GM23338 (cell line): ENCODE measurements at regions not wholly inside any gene's neighbourhood (a gene's known extent, or its start where the extent isn't known, plus 50 kb on each side); places are given as distances from the start of the nearest gene placed in this dataset.

Experiments used
- ATAC-seq: fragments of 200-7000 bp; cut with Tn5 transposase; 3 replicates; pipeline ENCODE4 v1.9.1; 2020
- DNase-seq: peaks from one replicate; pipeline ENCODE4 v3.0.0-alpha.2; 2015; ENCODE audit warnings: low spot score
- H2AFZ ChIP-seq: fragments of 200-600 bp; sonication (generic); 2 replicates; pipeline ENCODE4 v1.8.0; 2016; ENCODE audit warnings: antibody characterized with exemption, mild to moderate bottlenecking, moderate library complexity
- H3F3A ChIP-seq: fragments of 200-600 bp; sonication (generic); replicated peaks from 2 replicates; pipeline ENCODE4 v1.8.0; 2017; ENCODE audit warnings: antibody characterized with exemption, mixed run types, low read depth
- H3K27ac ChIP-seq: fragments of 200-600 bp; sonication (generic); 2 replicates; pipeline ENCODE4 v1.6.1; 2016; ENCODE audit warnings: low read depth
- H3K27me3 ChIP-seq: fragments of 200-600 bp; sonication (generic); 2 replicates; pipeline ENCODE4 v1.8.0; 2016; ENCODE audit warnings: mild to moderate bottlenecking, mixed run types, moderate library complexity; ENCODE audit not compliant: insufficient read depth
- H3K36me3 ChIP-seq: fragments of 200-600 bp; sonication (generic); 2 replicates; pipeline ENCODE4 v1.8.0; 2016; ENCODE audit warnings: mild to moderate bottlenecking; ENCODE audit not compliant: insufficient read depth
- H3K4me1 ChIP-seq: fragments of 200-600 bp; sonication (generic); 2 replicates; pipeline ENCODE4 v1.8.0; 2016; ENCODE audit warnings: mild to moderate bottlenecking, moderate library complexity; ENCODE audit not compliant: insufficient read depth
- H3K4me2 ChIP-seq: fragments of 200-600 bp; sonication (generic); 2 replicates; pipeline ENCODE4 v1.7.1; 2017; ENCODE audit warnings: mixed run types
- H3K4me3 ChIP-seq: fragments of 200-600 bp; sonication (generic); 2 replicates; pipeline ENCODE4 v1.6.1; 2016; ENCODE audit warnings: mixed run types
- H3K79me2 ChIP-seq: fragments of 200-600 bp; sonication (generic); replicated peaks from 2 replicates; pipeline ENCODE4 v1.8.0; 2017; ENCODE audit warnings: mild to moderate bottlenecking; ENCODE audit not compliant: insufficient read depth
- H3K9me2 ChIP-seq: fragments of 200-600 bp; sonication (generic); 2 replicates; pipeline ENCODE4 v1.8.0; 2017; ENCODE audit not compliant: insufficient read depth
- H4K20me1 ChIP-seq: fragments of 200-600 bp; sonication (generic); replicated peaks from 2 replicates; pipeline ENCODE4 v1.8.0; 2017; ENCODE audit warnings: mild to moderate bottlenecking; ENCODE audit not compliant: insufficient read depth
- H3K27ac Mint-ChIP-seq: 2 replicates; pipeline ENCODE4 v1.8.0; 2020; ENCODE audit warnings: inconsistent platforms, mild to moderate bottlenecking, moderate library complexity, mixed read lengths
- H3K27me3 Mint-ChIP-seq: 3 replicates; pipeline ENCODE4 v1.8.0; 2022; ENCODE audit warnings: low read depth, mild to moderate bottlenecking, moderate library complexity, mixed read lengths, inconsistent platforms; ENCODE audit not compliant: insufficient read depth, poor library complexity
- H3K36me3 Mint-ChIP-seq: 3 replicates; pipeline ENCODE4 v1.8.0; 2021; ENCODE audit warnings: low read depth, mild to moderate bottlenecking, inconsistent platforms, moderate library complexity, mixed read lengths
- H3K4me1 Mint-ChIP-seq: 3 replicates; pipeline ENCODE4 v1.8.0; 2020; ENCODE audit warnings: mild to moderate bottlenecking, inconsistent platforms, mixed read lengths
- H3K4me3 Mint-ChIP-seq: 3 replicates; pipeline ENCODE4 v1.8.0; 2021; ENCODE audit warnings: moderate library complexity, mild to moderate bottlenecking, inconsistent platforms, mixed read lengths
- H3K9me3 Mint-ChIP-seq: 3 replicates; pipeline ENCODE4 v1.8.0; 2020; ENCODE audit warnings: moderate library complexity, mild to moderate bottlenecking, inconsistent platforms, mixed read lengths
- CREB1 ChIP-seq: fragments of 250-450 bp; sonication (Bioruptor Pico); IDR thresholded peaks from 2 replicates; pipeline ENCODE4 v1.5.0; 2020; ENCODE audit warnings: low read depth, mild to moderate bottlenecking, moderate library complexity
- CTCF ChIP-seq, 2 experiments: fragments of 200-600 bp in 1 of 2; sonication (generic) in 1 of 2; conservative IDR thresholded peaks; 2 replicates each; pipeline versions ENCODE4 v1.5.1 to v1.6.1; 2016 to 2017; ENCODE audit warnings: antibody characterized with exemption in 2 of 2, low read depth in 2 of 2, mild to moderate bottlenecking in 2 of 2, moderate library complexity in 1 of 2
- ETS1 ChIP-seq: IDR thresholded peaks from 2 replicates; pipeline ENCODE4 v1.6.1; 2016; ENCODE audit warnings: antibody characterized with exemption
- EZH2 ChIP-seq: fragments of 200-600 bp; sonication (generic); IDR thresholded peaks from one replicate; pipeline ENCODE4 v1.8.0; 2017; ENCODE audit warnings: antibody characterized with exemption, mild to moderate bottlenecking, low read depth; ENCODE audit not compliant: unreplicated experiment
- EZH2phosphoT487 ChIP-seq: fragments of 200-600 bp; sonication (generic); IDR thresholded peaks from one replicate; pipeline ENCODE4 v1.8.1; 2018; ENCODE audit warnings: antibody characterized with exemption; ENCODE audit not compliant: unreplicated experiment
- JUNB ChIP-seq: IDR thresholded peaks from one replicate; pipeline ENCODE4 v1.6.1; 2016; ENCODE audit warnings: antibody characterized with exemption; ENCODE audit not compliant: unreplicated experiment
- NANOG ChIP-seq: IDR thresholded peaks from 2 replicates; pipeline ENCODE4 v1.6.1; 2016; ENCODE audit warnings: antibody characterized with exemption, borderline replicate concordance
- POLR2AphosphoS5 ChIP-seq: IDR thresholded peaks from 2 replicates; pipeline ENCODE4 v1.6.1; 2016; ENCODE audit warnings: antibody characterized with exemption, low read depth
- REST ChIP-seq: IDR thresholded peaks from one replicate; pipeline ENCODE4 v1.6.1; 2018; ENCODE audit warnings: antibody characterized with exemption; ENCODE audit not compliant: unreplicated experiment
- STAT1 ChIP-seq: IDR thresholded peaks from one replicate; pipeline ENCODE4 v1.6.1; 2016; ENCODE audit warnings: antibody characterized with exemption; ENCODE audit not compliant: unreplicated experiment
- ZNF114 ChIP-seq: fragments of 250-450 bp; sonication (Bioruptor Pico); IDR thresholded peaks from 2 replicates; pipeline ENCODE4 v1.5.0; 2020; ENCODE audit warnings: mild to moderate bottlenecking, moderate library complexity
- ZNF331 ChIP-seq: fragments of 250-450 bp; sonication (Bioruptor Pico); IDR thresholded peaks from 2 replicates; pipeline ENCODE4 v1.5.0; 2020; ENCODE audit warnings: low read depth, mild to moderate bottlenecking, moderate library complexity
- TF ChIP-seq, protein P1 (sequence below): fragments of 250-450 bp; sonication (Bioruptor Pico); IDR thresholded peaks from 2 replicates; pipeline ENCODE4 v1.5.0; 2020; ENCODE audit warnings: mild to moderate bottlenecking, moderate library complexity

GRCh38 chr7:152949253-152949652, 189.7 kb downstream of the ACTR3B start:
- no peaks in the 10 kb centered on the region for H3K27me3 ChIP-seq
- H4K20me1 ChIP-seq = no peaks in the 10 kb centered on the region
- TF ChIP-seq POLR2AphosphoS5 = no peak
- no peak for TF ChIP-seq REST
- TF ChIP-seq EZH2phosphoT487 = no peak
- no peak for TF ChIP-seq ZNF114 (CRISPR knock-in tag)
- TF ChIP-seq, protein P1, sequence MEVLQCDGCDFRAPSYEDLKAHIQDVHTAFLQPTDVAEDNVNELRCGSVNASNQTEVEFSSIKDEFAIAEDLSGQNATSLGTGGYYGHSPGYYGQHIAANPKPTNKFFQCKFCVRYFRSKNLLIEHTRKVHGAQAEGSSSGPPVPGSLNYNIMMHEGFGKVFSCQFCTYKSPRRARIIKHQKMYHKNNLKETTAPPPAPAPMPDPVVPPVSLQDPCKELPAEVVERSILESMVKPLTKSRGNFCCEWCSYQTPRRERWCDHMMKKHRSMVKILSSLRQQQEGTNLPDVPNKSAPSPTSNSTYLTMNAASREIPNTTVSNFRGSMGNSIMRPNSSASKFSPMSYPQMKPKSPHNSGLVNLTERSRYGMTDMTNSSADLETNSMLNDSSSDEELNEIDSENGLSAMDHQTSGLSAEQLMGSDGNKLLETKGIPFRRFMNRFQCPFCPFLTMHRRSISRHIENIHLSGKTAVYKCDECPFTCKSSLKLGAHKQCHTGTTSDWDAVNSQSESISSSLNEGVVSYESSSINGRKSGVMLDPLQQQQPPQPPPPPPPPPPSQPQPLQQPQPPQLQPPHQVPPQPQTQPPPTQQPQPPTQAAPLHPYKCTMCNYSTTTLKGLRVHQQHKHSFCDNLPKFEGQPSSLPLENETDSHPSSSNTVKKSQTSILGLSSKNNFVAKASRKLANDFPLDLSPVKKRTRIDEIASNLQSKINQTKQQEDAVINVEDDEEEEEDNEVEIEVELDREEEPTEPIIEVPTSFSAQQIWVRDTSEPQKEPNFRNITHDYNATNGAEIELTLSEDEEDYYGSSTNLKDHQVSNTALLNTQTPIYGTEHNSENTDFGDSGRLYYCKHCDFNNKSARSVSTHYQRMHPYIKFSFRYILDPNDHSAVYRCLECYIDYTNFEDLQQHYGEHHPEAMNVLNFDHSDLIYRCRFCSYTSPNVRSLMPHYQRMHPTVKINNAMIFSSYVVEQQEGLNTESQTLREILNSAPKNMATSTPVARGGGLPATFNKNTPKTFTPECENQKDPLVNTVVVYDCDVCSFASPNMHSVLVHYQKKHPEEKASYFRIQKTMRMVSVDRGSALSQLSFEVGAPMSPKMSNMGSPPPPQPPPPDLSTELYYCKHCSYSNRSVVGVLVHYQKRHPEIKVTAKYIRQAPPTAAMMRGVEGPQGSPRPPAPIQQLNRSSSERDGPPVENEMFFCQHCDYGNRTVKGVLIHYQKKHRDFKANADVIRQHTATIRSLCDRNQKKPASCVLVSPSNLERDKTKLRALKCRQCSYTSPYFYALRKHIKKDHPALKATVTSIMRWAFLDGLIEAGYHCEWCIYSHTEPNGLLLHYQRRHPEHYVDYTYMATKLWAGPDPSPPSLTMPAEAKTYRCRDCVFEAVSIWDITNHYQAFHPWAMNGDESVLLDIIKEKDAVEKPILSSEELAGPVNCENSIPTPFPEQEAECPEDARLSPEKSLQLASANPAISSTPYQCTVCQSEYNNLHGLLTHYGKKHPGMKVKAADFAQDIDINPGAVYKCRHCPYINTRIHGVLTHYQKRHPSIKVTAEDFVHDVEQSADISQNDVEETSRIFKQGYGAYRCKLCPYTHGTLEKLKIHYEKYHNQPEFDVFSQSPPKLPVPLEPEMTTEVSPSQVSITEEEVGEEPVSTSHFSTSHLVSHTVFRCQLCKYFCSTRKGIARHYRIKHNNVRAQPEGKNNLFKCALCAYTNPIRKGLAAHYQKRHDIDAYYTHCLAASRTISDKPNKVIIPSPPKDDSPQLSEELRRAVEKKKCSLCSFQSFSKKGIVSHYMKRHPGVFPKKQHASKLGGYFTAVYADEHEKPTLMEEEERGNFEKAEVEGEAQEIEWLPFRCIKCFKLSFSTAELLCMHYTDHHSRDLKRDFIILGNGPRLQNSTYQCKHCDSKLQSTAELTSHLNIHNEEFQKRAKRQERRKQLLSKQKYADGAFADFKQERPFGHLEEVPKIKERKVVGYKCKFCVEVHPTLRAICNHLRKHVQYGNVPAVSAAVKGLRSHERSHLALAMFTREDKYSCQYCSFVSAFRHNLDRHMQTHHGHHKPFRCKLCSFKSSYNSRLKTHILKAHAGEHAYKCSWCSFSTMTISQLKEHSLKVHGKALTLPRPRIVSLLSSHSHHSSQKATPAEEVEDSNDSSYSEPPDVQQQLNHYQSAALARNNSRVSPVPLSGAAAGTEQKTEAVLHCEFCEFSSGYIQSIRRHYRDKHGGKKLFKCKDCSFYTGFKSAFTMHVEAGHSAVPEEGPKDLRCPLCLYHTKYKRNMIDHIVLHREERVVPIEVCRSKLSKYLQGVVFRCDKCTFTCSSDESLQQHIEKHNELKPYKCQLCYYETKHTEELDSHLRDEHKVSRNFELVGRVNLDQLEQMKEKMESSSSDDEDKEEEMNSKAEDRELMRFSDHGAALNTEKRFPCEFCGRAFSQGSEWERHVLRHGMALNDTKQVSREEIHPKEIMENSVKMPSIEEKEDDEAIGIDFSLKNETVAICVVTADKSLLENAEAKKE (CRISPR knock-in tag) = no peak
- no peak for TF ChIP-seq STAT1
- TF ChIP-seq CREB1 (CRISPR knock-in tag) = no peak
- no peak for TF ChIP-seq CTCF (conservative IDR thresholded peaks at IDR 0.05; ENCODE audit: low read depth in 2 of 2)
- no peak for TF ChIP-seq NANOG
- TF ChIP-seq ZNF331 = no peak
- TF ChIP-seq ETS1 = no peak
- no peak for TF ChIP-seq EZH2
- no peak for TF ChIP-seq JUNB
- Mint-ChIP-seq H3K4me3 (no peak overlapping the region), H3K9me3 (peaks cover 6% of the 10 kb centered on the region; the same call in 2 of the 3 replicates), H3K27ac (no peak overlapping the region), H3K4me1 (no peaks in the 10 kb centered on the region), H3K36me3 (peaks cover 5% of the 10 kb centered on the region; the same call in 2 of the 3 replicates), H3K27me3 (peaks cover 3% of the 10 kb centered on the region)
- H3K4me2 ChIP-seq = no peak overlapping the region
- no peak for ATAC-seq
- no peak overlapping the region for H3K4me3 ChIP-seq
- no peaks in the 10 kb centered on the region for H3K4me1 ChIP-seq
- peaks cover 6% of the 10 kb centered on the region; the same call in 1 of the 2 replicates for H3K9me2 ChIP-seq
- H3K79me2 ChIP-seq = no peaks in the 10 kb centered on the region
- no peak overlapping the region for H3K27ac ChIP-seq
- no peaks in the 10 kb centered on the region for H3F3A ChIP-seq
- no peak for DNase-seq
- no peak overlapping the region for H2AFZ ChIP-seq
- no peaks in the 10 kb centered on the region for H3K36me3 ChIP-seq
